ENCODE measurements at regions not wholly inside any gene's neighbourhood (a gene's known extent, or its start where the extent isn't known, plus 50 kb on each side); places are given as distances from the start of the nearest gene placed in this dataset.

DNA sequence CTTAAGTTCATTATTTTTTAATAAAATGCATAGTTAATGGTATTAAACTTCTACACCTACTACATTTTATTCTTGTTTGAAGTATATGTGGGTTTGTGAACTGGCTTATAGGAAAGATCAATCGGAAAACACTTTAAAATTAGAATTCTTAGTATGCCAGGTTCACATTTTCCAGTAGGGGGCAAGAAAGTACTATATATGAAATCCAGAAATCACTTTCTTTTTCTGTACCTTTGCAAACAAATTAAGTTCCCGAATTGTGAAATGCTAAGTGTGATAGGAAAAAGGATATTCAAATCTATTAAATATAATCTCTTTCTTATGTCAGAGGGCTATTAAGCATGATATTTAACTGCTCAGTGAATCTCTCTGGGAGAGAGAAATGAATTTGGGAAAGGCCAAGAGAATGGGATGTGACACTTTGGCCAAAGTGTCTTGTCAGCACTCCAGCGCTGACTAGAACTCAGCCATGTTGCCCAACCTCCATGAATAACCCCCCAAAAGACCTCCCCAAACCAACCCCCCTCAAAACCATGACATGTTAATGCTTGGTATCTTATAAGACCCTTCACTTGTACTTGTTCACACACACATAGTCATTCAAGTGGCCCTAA, 122.6 kb upstream of the SLC10A2 start:
- peak; percentile 6 for DNase-seq (ENCODE audit: low spot score)

GRCh38 chr13:103187721-103188156, 121.5 kb upstream of the SLC10A2 start:
- DNase-seq (ENCODE audit: low spot score): no peak

DNA sequence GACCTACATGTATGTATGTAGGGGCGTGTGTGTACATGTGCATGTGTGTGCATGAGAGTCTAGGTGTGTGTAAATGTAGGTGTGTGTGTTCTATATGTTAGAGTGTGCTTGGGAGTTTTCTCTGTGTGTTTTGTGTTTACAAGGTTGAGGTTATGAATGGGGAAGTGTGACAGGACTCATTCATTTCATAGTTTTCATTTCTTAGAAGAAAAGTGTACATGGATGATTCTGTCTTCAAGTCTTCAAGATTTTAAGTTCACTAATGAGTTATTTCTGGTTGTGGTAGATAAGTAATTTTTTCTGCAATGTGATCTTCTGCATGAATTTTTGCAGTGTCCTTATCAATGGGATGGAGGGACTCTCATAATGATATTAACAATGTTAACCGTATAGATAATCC, 118.2 kb upstream of the SLC10A2 start:
- DNase-seq (ENCODE audit: low spot score): no peak

- no peak for DNase-seq (ENCODE audit: low spot score)
Observed at GRCh38 chr13:103178986-103179943, 113.0 kb upstream of the SLC10A2 start.

DNA sequence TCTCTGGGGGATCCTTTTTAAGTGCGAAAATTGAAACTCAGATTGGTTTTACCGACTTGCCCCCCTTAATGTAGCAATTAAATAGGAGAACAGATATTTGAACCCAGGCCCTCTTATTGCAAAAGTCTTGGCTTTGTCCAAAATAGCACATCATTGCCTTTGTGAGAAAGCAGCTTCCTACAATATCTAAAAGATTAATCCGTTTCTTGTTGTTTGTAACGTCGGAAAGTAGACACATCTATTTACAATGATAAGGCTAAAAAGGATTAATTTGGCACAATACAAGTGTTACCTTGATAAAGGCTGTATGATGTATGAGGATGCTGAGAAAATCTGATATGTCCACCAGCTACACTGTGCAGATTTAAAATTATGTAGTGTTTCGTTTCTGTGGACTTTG, 108.7 kb upstream of the SLC10A2 start:
- DNase-seq (ENCODE audit: low spot score): no peak

- no peak for DNase-seq (ENCODE audit: low spot score)
Observed at GRCh38 chr13:103168901-103169508, 102.8 kb upstream of the SLC10A2 start.

DNA sequence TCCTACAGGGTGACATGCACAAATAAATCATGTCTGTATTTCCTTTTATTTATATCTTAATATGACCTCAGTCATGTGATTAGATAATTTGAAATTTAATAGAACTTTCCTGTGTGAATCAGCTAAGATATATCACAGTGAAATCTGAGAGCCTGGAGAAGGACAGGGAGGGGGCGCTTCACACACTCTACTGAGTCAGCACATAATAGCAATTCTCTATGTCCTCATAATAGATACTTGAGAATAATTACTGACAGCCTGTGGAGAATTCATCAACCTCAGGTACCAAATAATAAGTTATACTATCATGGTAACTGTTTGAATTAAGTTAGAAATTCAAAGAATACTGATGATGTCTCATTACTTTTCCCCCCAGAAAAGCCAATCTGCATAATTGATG, 98.0 kb upstream of the SLC10A2 start:
- no peak for DNase-seq (ENCODE audit: low spot score)

DNA sequence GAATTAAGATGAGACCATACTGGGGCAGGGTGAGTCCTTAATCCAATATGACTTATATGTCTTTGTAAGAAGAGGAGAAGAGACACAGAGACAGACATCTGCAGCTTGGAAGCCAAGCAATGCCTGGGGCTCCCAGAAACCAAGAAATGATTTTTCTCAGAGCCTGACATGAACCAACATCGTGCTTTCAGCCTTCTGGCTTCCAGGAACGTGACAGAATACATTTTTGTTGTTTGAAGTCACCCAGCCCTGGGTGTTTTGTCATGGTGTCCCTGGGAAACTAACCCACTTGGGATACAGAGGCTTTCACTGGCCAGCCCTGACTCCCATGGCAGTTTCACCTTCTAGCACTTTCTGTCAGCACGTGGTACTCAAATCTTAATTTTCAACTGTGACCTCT, 95.3 kb upstream of the SLC10A2 start:
- no peak for DNase-seq (ENCODE audit: low spot score)

DNA sequence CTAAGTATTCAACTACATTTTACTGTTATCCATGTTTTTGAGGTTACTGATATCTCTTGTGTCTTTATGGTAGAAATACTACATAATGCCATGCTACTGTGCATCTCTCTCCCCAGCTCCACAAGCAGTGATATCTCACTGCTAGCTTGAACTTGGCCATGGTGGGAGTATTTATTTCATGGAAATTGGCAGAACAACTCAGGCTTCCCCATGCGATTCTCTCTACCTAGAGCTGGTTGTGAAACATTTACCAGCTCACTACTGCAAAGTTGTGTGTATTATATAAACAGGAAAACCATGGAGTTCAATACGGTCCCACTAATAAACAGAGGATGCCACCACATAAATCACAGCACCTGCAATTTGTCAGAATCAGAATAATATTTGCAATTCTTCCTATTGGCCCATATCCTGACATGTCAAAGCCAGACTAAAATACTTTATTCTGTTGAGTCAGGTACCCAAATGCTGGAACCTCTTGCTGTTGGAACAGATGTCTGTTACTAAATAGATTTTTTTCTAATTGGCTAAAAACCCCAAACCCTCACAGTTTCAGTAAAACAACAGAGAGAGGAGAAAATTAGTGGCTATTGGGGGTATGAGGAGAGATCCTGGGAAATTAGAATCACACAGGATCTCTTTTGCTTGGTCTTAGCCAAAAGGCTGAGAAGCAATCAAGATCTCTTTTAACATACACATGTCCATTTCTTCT, 91.4 kb upstream of the SLC10A2 start:
- no peak for DNase-seq (ENCODE audit: low spot score)

GRCh38 chr13:103157016-103157415, 90.8 kb upstream of the SLC10A2 start:
- no peak for DNase-seq (ENCODE audit: low spot score)

DNA sequence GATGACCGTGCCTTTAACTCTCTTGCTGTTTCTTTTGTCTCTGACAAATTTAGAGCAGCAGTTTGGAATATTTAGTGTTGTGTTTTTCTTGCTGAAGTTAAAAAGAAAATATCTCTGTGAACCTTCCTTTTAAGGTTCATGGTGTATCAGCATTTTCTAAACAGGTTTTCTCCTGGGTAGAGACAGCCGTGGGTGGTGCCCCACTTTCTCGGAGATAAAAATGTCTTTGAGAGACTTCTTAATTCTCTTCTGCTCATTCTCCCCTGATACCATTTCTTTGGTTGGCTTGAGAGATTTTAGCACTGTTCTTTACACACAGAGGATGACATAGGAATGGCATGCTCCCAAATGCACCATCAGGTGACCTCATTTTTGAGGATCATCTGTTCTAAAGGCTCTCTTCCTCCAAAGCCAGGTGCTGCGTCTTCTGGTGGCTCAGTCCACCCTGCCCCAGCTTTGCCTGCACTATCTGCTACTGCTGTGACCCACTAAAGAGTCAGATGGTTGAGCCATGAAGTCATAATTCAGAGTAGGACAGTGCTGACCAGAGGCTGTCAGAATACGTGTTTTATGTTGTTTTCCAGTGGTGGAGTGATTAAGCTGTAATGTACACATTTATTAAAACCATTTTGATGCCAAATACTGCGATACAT, 90.3 kb upstream of the SLC10A2 start:
- no peak for DNase-seq (ENCODE audit: low spot score)

DNA sequence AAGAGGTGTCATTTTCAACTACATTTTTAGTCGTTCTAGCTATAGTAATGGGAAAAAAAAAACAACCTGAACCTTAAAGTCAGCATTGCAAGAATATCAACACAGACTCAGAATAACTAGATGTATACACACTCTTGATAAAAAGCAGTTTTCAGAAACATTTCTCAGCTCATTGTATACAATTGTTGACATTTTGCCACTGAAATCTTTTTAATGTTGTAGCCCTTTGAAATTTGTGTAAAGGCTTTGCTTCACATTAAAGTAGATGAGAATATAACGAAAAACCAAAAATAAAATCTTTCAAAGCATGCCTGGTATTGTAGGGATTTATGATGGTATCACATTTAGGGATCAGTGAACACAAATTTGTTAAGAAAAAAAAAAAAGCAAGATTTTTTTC, 87.2 kb upstream of the SLC10A2 start:
- no peak for DNase-seq (ENCODE audit: low spot score)

GRCh38 chr13:103147961-103148360, 81.7 kb upstream of the SLC10A2 start:
- no peak for DNase-seq (ENCODE audit: low spot score)

GRCh38 chr13:103145442-103145841, 79.2 kb upstream of the SLC10A2 start:
- no peak for DNase-seq (ENCODE audit: low spot score)

GRCh38 chr13:103143432-103143831, 77.2 kb upstream of the SLC10A2 start:
- DNase-seq (ENCODE audit: low spot score): no peak

DNA sequence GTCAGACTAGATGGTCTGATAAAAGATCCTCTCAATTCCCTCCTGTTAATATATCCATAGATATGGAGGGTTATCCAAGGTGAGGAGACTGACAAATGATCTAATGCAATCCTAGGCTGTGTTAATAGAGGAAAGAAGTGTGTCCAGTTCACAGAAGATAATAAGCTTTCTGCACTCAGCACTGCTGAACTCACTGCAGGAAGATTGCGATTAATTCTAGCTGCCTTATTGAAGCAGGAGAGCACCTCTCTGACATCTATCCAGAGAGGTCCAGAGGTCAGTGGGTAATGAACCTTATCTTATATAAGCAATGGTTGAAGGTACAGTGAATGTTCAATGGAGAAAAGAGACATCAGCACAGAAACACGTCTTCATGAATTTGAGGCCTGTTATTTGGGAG, 75.9 kb upstream of the SLC10A2 start:
- no peak for DNase-seq (ENCODE audit: low spot score)

GRCh38 chr13:103140001-103140671, 73.9 kb upstream of the SLC10A2 start:
- DNase-seq (ENCODE audit: low spot score): peak; percentile 62

DNA sequence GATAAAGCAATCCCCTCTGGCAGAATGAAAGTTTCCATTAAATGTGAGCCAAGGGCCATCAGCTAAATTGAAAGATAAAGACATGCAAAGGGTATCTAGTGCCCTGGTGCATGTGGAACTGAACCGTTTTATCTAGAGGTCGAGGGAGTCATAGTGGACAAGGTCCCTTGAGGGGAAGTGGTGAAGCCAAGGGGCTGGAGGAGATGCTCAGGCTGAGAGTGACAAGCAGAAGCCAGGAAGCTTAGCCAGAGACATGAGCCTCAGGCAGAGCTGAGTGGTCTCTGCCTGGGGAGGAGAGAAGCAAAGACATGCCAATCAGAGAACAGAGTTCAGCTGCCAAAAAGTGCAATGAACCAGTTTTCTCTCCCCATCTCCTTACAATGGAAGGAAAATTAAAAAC, 68.1 kb upstream of the SLC10A2 start:
- no peak for DNase-seq (ENCODE audit: low spot score)

GRCh38 chr13:103133556-103133955, 67.3 kb upstream of the SLC10A2 start:
- DNase-seq (ENCODE audit: low spot score): no peak

- no peak for DNase-seq (ENCODE audit: low spot score)
Observed at GRCh38 chr13:103130681-103131210, 64.5 kb upstream of the SLC10A2 start.

DNA sequence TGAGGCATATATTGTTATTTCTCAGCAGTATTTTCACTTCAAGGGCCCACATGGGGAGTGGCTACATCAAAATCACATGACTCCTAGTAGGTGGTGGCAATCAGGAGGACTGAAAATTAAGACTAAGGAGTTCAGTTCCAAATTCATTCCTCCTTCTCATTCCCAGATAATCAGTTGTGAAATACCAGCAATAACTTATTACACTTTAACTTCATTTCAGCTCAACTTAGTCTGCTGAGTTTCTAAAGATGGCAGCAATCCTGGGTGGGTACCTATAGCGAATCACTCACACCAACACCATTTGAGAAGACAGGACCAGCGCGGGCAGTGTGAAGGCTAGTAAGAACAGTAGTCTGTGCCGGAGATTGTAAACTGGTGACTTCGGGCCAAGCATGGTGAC, 63.9 kb upstream of the SLC10A2 start:
- DNase-seq (ENCODE audit: low spot score): no peak
